ENCODE measurements at regions not wholly inside any gene's neighbourhood (a gene's known extent, or its start where the extent isn't known, plus 50 kb on each side); places are given as distances from the start of the nearest gene placed in this dataset.

- no peak for TF ChIP-seq POLR2AphosphoS5 (IDR thresholded peaks at IDR 0.05; ENCODE audit: insufficient read depth in 1 of 2, low read depth in 1 of 2)
- no peak for TF ChIP-seq CTCF (IDR thresholded peaks at IDR 0.05)
These were observed 198.1 kb downstream of the FOXA2 start for GRCh38 chr20:22386306-22386623.

Measured in vagina (tissue), 2 donors.